CD14-positive monocyte (primary cell): ENCODE measurements at regions not wholly inside any gene's neighbourhood (a gene's known extent, or its start where the extent isn't known, plus 50 kb on each side); places are given as distances from the start of the nearest gene placed in this dataset.
A peak's percentile ranks its signal among the peaks of the same experiment; 100 is the strongest.

ENCODE experiments used
- DNase-seq, 3 donors: peaks; one replicate each; pipeline ENCODE4 v3.0.0-alpha.2; 2011 to 2022
- H2AFZ ChIP-seq: 2 replicates; pipeline ENCODE4 v1.6.0; 2012; ENCODE audit warnings: mild to moderate bottlenecking, low read depth, low read length, inconsistent platforms; ENCODE audit not compliant: insufficient read depth, poor library complexity, severe bottlenecking
- H3K27ac ChIP-seq, 2 donors: 1 replicate in 1 of 2; 2 replicates in 1 of 2; pipeline ENCODE4 v1.5.1; 2012 to 2013; ENCODE audit warnings: low read length in 2 of 2, control low read depth in 1 of 2, inconsistent platforms in 1 of 2, low read depth in 1 of 2, mild to moderate bottlenecking in 1 of 2
- H3K27me3 ChIP-seq, 2 donors: one replicate each; pipeline versions ENCODE4 v1.6.0 to v1.6.1; 2011 to 2013; ENCODE audit warnings: low read length in 2 of 2; ENCODE audit not compliant: control insufficient read depth in 2 of 2, insufficient read depth in 2 of 2
- H3K36me3 ChIP-seq, 2 donors: replicated peaks in 1 of 2; 1 replicate in 1 of 2; 2 replicates in 1 of 2; pipeline versions ENCODE4 v1.5.1 to v1.6.1; 2012 to 2013; ENCODE audit warnings: low read length in 2 of 2, control low read depth in 1 of 2, inconsistent platforms in 1 of 2, mild to moderate bottlenecking in 1 of 2; ENCODE audit not compliant: insufficient read depth in 2 of 2, control insufficient read depth in 1 of 2
- H3K4me1 ChIP-seq, 2 donors: 1 replicate in 1 of 2; 2 replicates in 1 of 2; pipeline versions ENCODE4 v1.5.1 to v1.6.1; 2012 to 2013; ENCODE audit warnings: low read length in 2 of 2, control low read depth in 1 of 2, inconsistent platforms in 1 of 2, mild to moderate bottlenecking in 1 of 2, moderate library complexity in 1 of 2; ENCODE audit not compliant: insufficient read depth in 2 of 2, control insufficient read depth in 1 of 2
- H3K4me2 ChIP-seq: replicated peaks from 2 replicates; pipeline ENCODE3; 2012; ENCODE audit warnings: low read length, moderate library complexity, mild to moderate bottlenecking; ENCODE audit not compliant: poor library complexity, severe bottlenecking; ENCODE audit errors: extremely low read depth
- H3K4me3 ChIP-seq, 3 experiments: fragments of 200-600 bp in 1 of 3; sonication (generic) in 1 of 3; replicated peaks in 1 of 3; 1 replicate in 2 of 3; 2 replicates in 1 of 3; pipeline ENCODE4 v1.5.1; 2011 to 2013; ENCODE audit warnings: low read length in 3 of 3, mild to moderate bottlenecking in 3 of 3, control low read depth in 2 of 3, low read depth in 2 of 3, inconsistent platforms in 1 of 3, moderate library complexity in 1 of 3
- H3K79me2 ChIP-seq: 2 replicates; pipeline ENCODE4 v1.6.0; 2012; ENCODE audit warnings: mild to moderate bottlenecking, control low read depth, inconsistent platforms, low read length, moderate library complexity; ENCODE audit not compliant: insufficient read depth
- H3K9ac ChIP-seq: 2 replicates; pipeline ENCODE4 v1.6.0; 2017; ENCODE audit warnings: low read length, mild to moderate bottlenecking; ENCODE audit not compliant: insufficient read depth, poor library complexity, severe bottlenecking
- H3K9me3 ChIP-seq, 2 donors: replicated peaks in 1 of 2; 1 replicate in 1 of 2; 2 replicates in 1 of 2; pipeline versions ENCODE4 v1.5.1 to v1.6.1; 2012 to 2013; ENCODE audit warnings: low read length in 2 of 2, control low read depth in 1 of 2; ENCODE audit not compliant: control insufficient read depth in 1 of 2, insufficient read depth in 1 of 2
- H4K20me1 ChIP-seq: 2 replicates; pipeline ENCODE4 v1.6.0; 2012; ENCODE audit warnings: mild to moderate bottlenecking, low read length, control low read depth, moderate library complexity; ENCODE audit not compliant: insufficient read depth
- H3K27ac Mint-ChIP-seq, 7 donors: one replicate each; pipeline ENCODE4 v1.8.0; 2020; ENCODE audit warnings: mild to moderate bottlenecking in 7 of 7, mixed read lengths in 7 of 7, moderate library complexity in 6 of 7, inconsistent platforms in 2 of 7
- H3K27me3 Mint-ChIP-seq, 3 donors: one replicate each; pipeline ENCODE4 v1.8.0; 2021 to 2022; ENCODE audit warnings: low read depth in 3 of 3, mild to moderate bottlenecking in 3 of 3, mixed read lengths in 3 of 3, moderate library complexity in 3 of 3, inconsistent platforms in 1 of 3
- H3K36me3 Mint-ChIP-seq, 2 donors: one replicate each; pipeline ENCODE4 v1.8.0; 2020; ENCODE audit warnings: mixed read lengths in 2 of 2, inconsistent platforms in 1 of 2, mild to moderate bottlenecking in 1 of 2
- H3K4me1 Mint-ChIP-seq: one replicate; pipeline ENCODE4 v1.8.0; 2020; ENCODE audit warnings: mild to moderate bottlenecking, mixed read lengths
- H3K4me3 Mint-ChIP-seq, 2 donors: one replicate each; pipeline ENCODE4 v1.8.0; 2020; ENCODE audit warnings: mild to moderate bottlenecking in 2 of 2, mixed read lengths in 2 of 2, moderate library complexity in 1 of 2
- H3K9me3 Mint-ChIP-seq, 7 donors: one replicate each; pipeline ENCODE4 v1.8.0; 2020 to 2022; ENCODE audit warnings: mixed read lengths in 7 of 7, mild to moderate bottlenecking in 6 of 7, moderate library complexity in 6 of 7, inconsistent platforms in 2 of 7
- CTCF ChIP-seq: fragments of 200-600 bp; IDR thresholded peaks from one replicate; pipeline ENCODE4 v1.8.0; 2022; ENCODE audit warnings: antibody characterized with exemption, mild to moderate bottlenecking
- WGBS: methylation state at CpG from one replicate; pipeline ENCODE4 v1.1.5; 2013; ENCODE audit warnings: missing lambda C conversion rate; ENCODE audit not compliant: insufficient coverage; 5-methylcytosine and 5-hydroxymethylcytosine counted together
- intact Hi-C, 2 donors: fragments of 100-400 bp; cut with micrococcal nuclease; formaldehyde crosslinking; loops; one replicate each; pipeline versions ENCODE4 v1.15.0 to v1.15.1; 2023

GRCh38 chr4:10185518-10186227 lies 69.1 kb upstream of the WDR1 start:
- TF ChIP-seq CTCF, result no peak
- intact Hi-C loops, result no loop called here
- H2AFZ ChIP-seq, result no peak overlapping the region

GRCh38 chr4:10184501-10184938 lies 67.9 kb upstream of the WDR1 start:
- 74% methylated on average over 6 of the region's 7 CpGs for WGBS
- H3K27me3 ChIP-seq, result no peaks in the 10 kb centered on the region
- DNase-seq, result no peak
- intact Hi-C loops, result loop anchor here in 1 of 2 donors (5.0 kb wide), 1 partner anchor 63 kb away; no protein-coding TSS in a partner anchor
- H4K20me1 ChIP-seq, result no peaks in the 10 kb centered on the region
- no peak overlapping the region for H3K4me3 Mint-ChIP-seq
- H3K9ac ChIP-seq, result no peak overlapping the region
- no peaks in the 10 kb centered on the region for H3K79me2 ChIP-seq
- no peak overlapping the region for H3K27ac ChIP-seq
- H3K36me3 ChIP-seq, result no peaks in the 10 kb centered on the region
- no peak overlapping the region for H3K4me2 ChIP-seq
- no peaks in the 10 kb centered on the region for H3K36me3 Mint-ChIP-seq
- no peak for TF ChIP-seq CTCF
- peaks cover 0 to 4% (median 3%) of the 10 kb centered on the region in 3 donors for H3K27me3 Mint-ChIP-seq
- peaks cover 0 to 4% (median 0%) of the 10 kb centered on the region in 7 donors for H3K9me3 Mint-ChIP-seq
- H3K4me1 Mint-ChIP-seq, result peaks cover 59% of the 10 kb centered on the region
- peaks cover 49% of the 10 kb centered on the region in 2 donors for H3K4me1 ChIP-seq
- H2AFZ ChIP-seq, result no peak overlapping the region
- peak overlapping the region in 3 of 7 donors; percentile 50 to 68 (median 66) for H3K27ac Mint-ChIP-seq
- no peaks in the 10 kb centered on the region for H3K9me3 ChIP-seq
- no peak overlapping the region for H3K4me3 ChIP-seq

More at GRCh38 chr4:10185518-10186227, 69.1 kb upstream of the WDR1 start:
- no peak overlapping the region for H3K4me3 ChIP-seq
- Mint-ChIP-seq H3K27ac (peak overlapping the region in 2 of 7 donors; percentile 2 to 3), H3K36me3 (no peaks in the 10 kb centered on the region), H3K27me3 (peaks cover 0 to 1% (median 0%) of the 10 kb centered on the region in 3 donors), H3K4me1 (peaks cover 48% of the 10 kb centered on the region), H3K4me3 (no peak overlapping the region), H3K9me3 (no peaks in the 10 kb centered on the region)
- 100% methylated on average over 3 of the region's 5 CpGs for WGBS
- H3K36me3 ChIP-seq, result no peaks in the 10 kb centered on the region
- H3K27me3 ChIP-seq, result no peaks in the 10 kb centered on the region
- H3K27ac ChIP-seq, result no peak overlapping the region
- peak in 1 of 3 donors; percentile 46 for DNase-seq
- no peaks in the 10 kb centered on the region for H3K79me2 ChIP-seq
- no peak overlapping the region for H3K9ac ChIP-seq
- no peaks in the 10 kb centered on the region for H4K20me1 ChIP-seq
- H3K4me1 ChIP-seq, result peaks cover 38 to 41% of the 10 kb centered on the region in 2 donors
- no peaks in the 10 kb centered on the region for H3K9me3 ChIP-seq
- no peak overlapping the region for H3K4me2 ChIP-seq
